Vagina (tissue), 2 donors: ENCODE measurements at regions not wholly inside any gene's neighbourhood (a gene's known extent, or its start where the extent isn't known, plus 50 kb on each side); places are given as distances from the start of the nearest gene placed in this dataset.
"Not testable (repeated sequence)": the region's sequence is repeated elsewhere in the genome, so short reads cannot be mapped to it uniquely, and the experiment has no call there.

Experiments used
- DNase-seq, 2 donors: peaks; one replicate each; pipeline ENCODE4 v3.0.0-alpha.2; 2017; ENCODE audit errors: extremely low spot score in 2 of 2
- H3K27ac ChIP-seq: fragments of 200-600 bp; sonication (generic); one replicate; pipeline ENCODE4 v1.5.1; 2019
- H3K27me3 ChIP-seq: fragments of 200-600 bp; sonication (generic); one replicate; pipeline ENCODE4 v1.5.1; 2019
- H3K36me3 ChIP-seq, 2 donors: fragments of 200-600 bp; sonication (generic); one replicate each; pipeline ENCODE4 v1.5.1; 2017 to 2019
- H3K4me1 ChIP-seq: fragments of 200-600 bp; sonication (generic); one replicate; pipeline ENCODE4 v1.5.1; 2019
- H3K4me3 ChIP-seq, 2 donors: fragments of 200-600 bp; sonication (generic); 1 replicate in 1 of 2; 2 replicates in 1 of 2; pipeline ENCODE4 v1.5.1; 2016 to 2019
- H3K9me3 ChIP-seq: fragments of 200-600 bp; sonication (generic); one replicate; pipeline ENCODE4 v1.5.1; 2019
- CTCF ChIP-seq, 3 experiments: fragments of 450-650 bp in 2 of 3; fragments of 200-600 bp in 1 of 3; sonication (generic) in 1 of 3; IDR thresholded peaks; one replicate each; pipeline ENCODE4 v1.5.1; 2017 to 2019; ENCODE audit warnings: antibody characterized with exemption in 3 of 3, mild to moderate bottlenecking in 2 of 3, moderate library complexity in 2 of 3
- POLR2A ChIP-seq, 2 donors: fragments of 450-650 bp; IDR thresholded peaks; one replicate each; pipeline ENCODE4 v1.6.1; 2017; ENCODE audit warnings: antibody characterized with exemption in 2 of 2, mild to moderate bottlenecking in 2 of 2, moderate library complexity in 2 of 2
- POLR2AphosphoS5 ChIP-seq, 2 donors: sonication (generic); formaldehyde crosslinking; IDR thresholded peaks; one replicate each; pipeline ENCODE4 v1.9.0; 2017; ENCODE audit warnings: antibody characterized with exemption in 2 of 2, mild to moderate bottlenecking in 2 of 2, low read depth in 1 of 2; ENCODE audit not compliant: insufficient read depth in 1 of 2
- intact Hi-C: fragments of 100-400 bp; cut with DNase I; formaldehyde crosslinking; loops from one replicate; pipeline ENCODE4 v1.15.1; 2023

DNA sequence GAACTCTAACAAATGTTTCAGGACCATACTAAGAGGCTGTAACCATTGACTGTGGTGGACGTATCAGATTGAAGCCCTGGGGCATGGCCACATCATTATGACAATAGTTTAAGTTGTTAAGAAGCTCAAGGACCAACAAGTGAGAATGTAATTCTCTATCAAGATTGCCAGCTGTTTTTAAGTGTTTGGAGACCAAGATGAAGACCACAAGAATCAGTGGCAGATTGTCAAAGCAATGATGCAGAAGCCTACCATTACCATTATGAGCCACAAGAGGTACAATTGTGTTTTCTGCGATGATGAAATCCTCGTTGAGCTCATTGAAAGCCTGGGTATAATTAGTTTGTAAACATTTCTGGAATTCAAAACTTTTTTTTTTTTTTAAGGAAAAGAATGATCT is 261.1 kb upstream of the ZEB2 start:
- H3K4me3 ChIP-seq: no peak overlapping the region
- no peak overlapping the region for H3K27ac ChIP-seq
- intact Hi-C loops: no loop called here
- H3K4me1 ChIP-seq: no peaks in the 10 kb centered on the region
- H3K36me3 ChIP-seq: no peaks in the 10 kb centered on the region
- no peaks in the 10 kb centered on the region for H3K9me3 ChIP-seq
- TF ChIP-seq POLR2AphosphoS5 (IDR thresholded peaks at IDR 0.05; ENCODE audit: insufficient read depth in 1 of 2, low read depth in 1 of 2): no peak
- TF ChIP-seq POLR2A (IDR thresholded peaks at IDR 0.05): no peak
- no peak for TF ChIP-seq CTCF (IDR thresholded peaks at IDR 0.05)
- no peaks in the 10 kb centered on the region for H3K27me3 ChIP-seq
- DNase-seq: no peak

DNA sequence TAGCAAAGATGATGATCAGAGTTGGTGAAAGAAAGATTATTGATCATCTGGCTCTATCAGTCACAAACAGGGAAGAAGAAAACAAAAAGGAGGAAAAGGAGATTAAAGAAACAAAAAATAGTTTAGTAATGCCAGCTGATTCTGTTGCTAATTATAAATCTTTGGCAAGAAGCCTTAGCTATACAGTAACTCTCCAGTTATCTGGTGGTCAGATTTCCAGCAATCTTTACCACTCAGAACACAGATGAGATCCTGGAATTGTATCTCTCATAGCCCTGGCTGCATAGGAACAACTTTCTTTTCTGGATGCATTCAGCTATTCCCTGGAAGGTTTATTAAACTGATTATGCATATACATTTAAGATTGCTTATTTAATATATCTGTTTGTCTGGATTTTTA is 256.8 kb upstream of the ZEB2 start:
- DNase-seq: no peak
- H3K9me3 ChIP-seq: no peaks in the 10 kb centered on the region
- no peaks in the 10 kb centered on the region for H3K27me3 ChIP-seq
- H3K4me1 ChIP-seq: no peaks in the 10 kb centered on the region
- intact Hi-C loops: no loop called here
- no peaks in the 10 kb centered on the region for H3K36me3 ChIP-seq
- H3K4me3 ChIP-seq: no peak overlapping the region
- TF ChIP-seq POLR2A (IDR thresholded peaks at IDR 0.05): no peak
- no peak for TF ChIP-seq CTCF (IDR thresholded peaks at IDR 0.05)
- TF ChIP-seq POLR2AphosphoS5 (IDR thresholded peaks at IDR 0.05; ENCODE audit: insufficient read depth in 1 of 2, low read depth in 1 of 2): no peak
- no peak overlapping the region for H3K27ac ChIP-seq

- intact Hi-C loops: no loop called here
- TF ChIP-seq CTCF (IDR thresholded peaks at IDR 0.05) (no peak), POLR2AphosphoS5 (IDR thresholded peaks at IDR 0.05; ENCODE audit: insufficient read depth in 1 of 2, low read depth in 1 of 2) (no peak), POLR2A (IDR thresholded peaks at IDR 0.05) (no peak)
- no peaks in the 10 kb centered on the region for H3K9me3 ChIP-seq
- no peak overlapping the region for H3K27ac ChIP-seq
- no peaks in the 10 kb centered on the region for H3K36me3 ChIP-seq
- no peak for DNase-seq
- H3K27me3 ChIP-seq: no peaks in the 10 kb centered on the region
- H3K4me3 ChIP-seq: no peak overlapping the region
- no peaks in the 10 kb centered on the region for H3K4me1 ChIP-seq
Observed at GRCh38 chr2:144774809-144775208, 254.9 kb upstream of the ZEB2 start.

DNA sequence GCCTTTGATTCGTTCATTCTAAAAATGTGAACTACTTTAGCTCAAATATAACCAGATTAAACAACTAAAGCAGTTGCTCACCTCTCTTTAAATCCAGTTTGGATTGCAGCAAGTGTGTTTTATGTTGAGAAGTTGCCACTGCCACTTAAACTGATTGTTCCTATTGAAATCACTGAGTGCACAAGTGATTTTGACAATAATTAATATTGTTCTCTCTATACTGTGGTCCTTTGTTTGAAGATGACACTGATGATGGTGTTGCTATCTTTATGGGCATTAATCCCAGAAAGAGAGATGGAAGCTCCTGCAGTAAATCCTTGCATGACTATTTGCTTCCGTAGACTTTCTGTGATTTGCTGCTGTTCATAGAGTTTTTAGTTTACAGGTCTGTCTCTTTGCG is 251.4 kb upstream of the ZEB2 start:
- intact Hi-C loops: no loop called here
- Histone ChIP-seq H3K27me3 (no peaks in the 10 kb centered on the region), H3K4me1 (no peaks in the 10 kb centered on the region), H3K36me3 (no peaks in the 10 kb centered on the region), H3K9me3 (no peaks in the 10 kb centered on the region), H3K4me3 (no peak overlapping the region), H3K27ac (no peak overlapping the region)
- no peak for DNase-seq
- TF ChIP-seq POLR2AphosphoS5 (IDR thresholded peaks at IDR 0.05; ENCODE audit: insufficient read depth in 1 of 2, low read depth in 1 of 2): no peak
- no peak for TF ChIP-seq CTCF (IDR thresholded peaks at IDR 0.05)
- TF ChIP-seq POLR2A (IDR thresholded peaks at IDR 0.05): no peak

- Histone ChIP-seq H3K9me3 (no peaks in the 10 kb centered on the region), H3K36me3 (no peaks in the 10 kb centered on the region), H3K27me3 (no peaks in the 10 kb centered on the region), H3K27ac (no peak overlapping the region), H3K4me1 (no peaks in the 10 kb centered on the region), H3K4me3 (no peak overlapping the region)
- DNase-seq: no peak
- intact Hi-C loops: no loop called here
- TF ChIP-seq POLR2AphosphoS5 (IDR thresholded peaks at IDR 0.05; ENCODE audit: insufficient read depth in 1 of 2, low read depth in 1 of 2) (no peak), CTCF (IDR thresholded peaks at IDR 0.05) (no peak), POLR2A (IDR thresholded peaks at IDR 0.05) (no peak)
Observed at GRCh38 chr2:144770616-144771230, 250.8 kb upstream of the ZEB2 start.

DNA sequence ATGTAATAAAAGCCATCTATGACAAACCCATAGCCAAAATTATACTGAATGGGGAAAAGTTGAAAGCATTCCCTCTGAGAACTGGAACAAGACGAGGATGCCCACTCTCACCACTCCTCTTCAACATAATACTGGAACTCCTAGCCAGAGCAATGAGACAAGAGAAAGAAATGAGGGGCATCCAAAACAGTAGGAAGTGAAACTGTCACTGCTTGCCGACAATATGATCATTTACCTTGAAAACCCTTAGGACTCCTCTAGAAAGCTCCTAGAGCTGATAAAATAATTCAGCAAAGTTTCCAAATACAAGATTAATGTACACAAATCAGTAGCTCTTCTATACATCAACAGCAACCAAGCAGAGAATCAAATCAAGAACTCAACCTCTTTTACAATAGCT is 241.0 kb upstream of the ZEB2 start:
- H3K4me1 ChIP-seq, intact Hi-C loops: not testable (repeated sequence)

More for the DNA sequence above, 241.0 kb upstream of the ZEB2 start:
- not testable (repeated sequence) for H3K27me3 ChIP-seq, H3K9me3 ChIP-seq, H3K27ac ChIP-seq, DNase-seq, H3K36me3 ChIP-seq, H3K4me3 ChIP-seq
